ENCODE measurements at regions not wholly inside any gene's neighbourhood (a gene's known extent, or its start where the extent isn't known, plus 50 kb on each side); places are given as distances from the start of the nearest gene placed in this dataset.

DNA sequence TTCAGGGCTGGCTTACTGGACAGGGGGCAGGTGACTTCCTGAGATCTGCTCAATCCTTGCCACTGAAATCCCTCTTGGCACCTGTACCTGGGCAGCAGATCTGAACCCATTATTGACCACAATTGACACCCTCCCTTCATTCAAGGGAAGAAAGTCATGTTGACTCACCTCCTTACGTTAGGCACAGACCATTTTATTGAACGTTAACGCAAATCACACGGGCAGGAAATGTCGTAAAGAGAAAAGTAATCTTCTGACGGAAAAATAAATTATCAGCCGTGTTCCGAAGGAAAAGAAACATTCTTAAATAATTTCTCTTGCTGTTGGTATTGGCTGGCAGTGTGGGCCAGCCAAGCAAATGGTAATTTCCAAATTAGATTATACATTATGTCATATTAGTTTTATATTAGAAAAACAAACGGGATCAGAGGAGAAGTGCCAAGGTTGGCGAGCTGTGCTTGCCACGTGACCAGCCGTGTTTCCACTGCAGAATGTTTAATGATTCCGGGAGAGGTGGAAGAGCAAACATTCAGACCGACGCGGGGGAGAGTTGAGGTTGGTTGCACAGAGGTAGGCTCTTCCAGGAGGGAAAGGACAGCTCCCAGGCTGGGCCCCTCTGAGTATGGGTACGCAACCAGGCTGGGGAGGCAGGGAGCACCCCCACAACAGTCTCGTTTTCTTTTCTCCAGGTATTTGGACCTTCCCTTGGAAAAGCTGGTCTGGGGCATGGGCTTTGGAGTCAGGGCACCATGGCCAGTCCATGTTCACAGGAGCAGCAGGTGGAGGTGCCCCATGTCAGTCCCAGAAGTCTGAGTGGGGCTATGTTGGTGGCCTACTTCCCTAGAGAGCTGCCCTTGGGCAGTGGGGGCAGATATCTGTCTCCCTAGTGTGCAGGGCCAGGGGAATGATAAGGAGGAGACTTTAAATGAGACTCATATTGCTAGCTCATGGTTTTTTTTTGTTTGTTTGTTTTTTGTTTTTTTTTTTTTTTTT lies 121.1 kb downstream of the FOXD2 start:
- no peaks in the 10 kb centered on the region for H4K20me1 ChIP-seq (ENCODE audit: control insufficient read depth, insufficient read depth, low read length, poor library complexity, severe bottlenecking)
- H3K4me1 ChIP-seq (ENCODE audit: control insufficient read depth in 2 of 2, insufficient read depth in 2 of 2, low read length in 2 of 2): no peaks in the 10 kb centered on the region
- intact Hi-C loops (cut with micrococcal nuclease): no loop called here
- Mint-ChIP-seq H3K9me3 (ENCODE audit: insufficient read depth) (no peaks in the 10 kb centered on the region), H3K27me3 (peaks cover 6% of the 10 kb centered on the region), H3K27ac (no peak overlapping the region), H3K4me3 (no peak overlapping the region), H3K4me1 (no peaks in the 10 kb centered on the region)
- H3K4me3 ChIP-seq (ENCODE audit: control extremely low read depth in 1 of 5, extremely low read depth in 1 of 5, insufficient read depth in 1 of 5, low read depth in 2 of 5, low read length in 4 of 5): no peak overlapping the region
- WGBS (ENCODE audit: insufficient coverage): 96% methylated on average over 13 of the region's 18 CpGs
- H3K9me3 ChIP-seq (ENCODE audit: control extremely low read depth in 1 of 3, control insufficient read depth in 2 of 3, insufficient read depth in 1 of 3, low read length in 2 of 3): no peaks in the 10 kb centered on the region
- DNase-seq (no peak), ATAC-seq (ENCODE audit: low read depth) (no peak)
- no peak for TF ChIP-seq EZH2 (IDR thresholded peaks at IDR 0.05; ENCODE audit: borderline replicate concordance, insufficient read depth, low read depth, low read length, poor library complexity, severe bottlenecking)
- TF ChIP-seq, protein P1, sequence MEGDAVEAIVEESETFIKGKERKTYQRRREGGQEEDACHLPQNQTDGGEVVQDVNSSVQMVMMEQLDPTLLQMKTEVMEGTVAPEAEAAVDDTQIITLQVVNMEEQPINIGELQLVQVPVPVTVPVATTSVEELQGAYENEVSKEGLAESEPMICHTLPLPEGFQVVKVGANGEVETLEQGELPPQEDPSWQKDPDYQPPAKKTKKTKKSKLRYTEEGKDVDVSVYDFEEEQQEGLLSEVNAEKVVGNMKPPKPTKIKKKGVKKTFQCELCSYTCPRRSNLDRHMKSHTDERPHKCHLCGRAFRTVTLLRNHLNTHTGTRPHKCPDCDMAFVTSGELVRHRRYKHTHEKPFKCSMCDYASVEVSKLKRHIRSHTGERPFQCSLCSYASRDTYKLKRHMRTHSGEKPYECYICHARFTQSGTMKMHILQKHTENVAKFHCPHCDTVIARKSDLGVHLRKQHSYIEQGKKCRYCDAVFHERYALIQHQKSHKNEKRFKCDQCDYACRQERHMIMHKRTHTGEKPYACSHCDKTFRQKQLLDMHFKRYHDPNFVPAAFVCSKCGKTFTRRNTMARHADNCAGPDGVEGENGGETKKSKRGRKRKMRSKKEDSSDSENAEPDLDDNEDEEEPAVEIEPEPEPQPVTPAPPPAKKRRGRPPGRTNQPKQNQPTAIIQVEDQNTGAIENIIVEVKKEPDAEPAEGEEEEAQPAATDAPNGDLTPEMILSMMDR (IDR thresholded peaks at IDR 0.05): no peak
- H3K27me3 ChIP-seq (replicated peaks in 1 of 4; ENCODE audit: control extremely low read depth in 1 of 4, control insufficient read depth in 3 of 4, insufficient read depth in 4 of 4, low read length in 3 of 4): peaks cover 0 to 3% (median 0%) of the 10 kb centered on the region in 4 experiments
- H3K79me2 ChIP-seq (ENCODE audit: control insufficient read depth, insufficient read depth, low read length): no peaks in the 10 kb centered on the region
- H2AFZ ChIP-seq (ENCODE audit: insufficient read depth, low read depth, low read length, poor library complexity, severe bottlenecking): no peak overlapping the region
- CTCF ChIA-PET: no interaction called here
- H3K9ac ChIP-seq (ENCODE audit: low read length): no peak overlapping the region
- H3K27ac ChIP-seq (ENCODE audit: low read length in 2 of 2): no peak overlapping the region
- H3K36me3 ChIP-seq (replicated peaks in 1 of 2; ENCODE audit: control extremely low read depth in 1 of 2, control insufficient read depth in 1 of 2, extremely low read depth in 1 of 2, insufficient read depth in 2 of 2, low read length in 1 of 2): no peaks in the 10 kb centered on the region
- POLR2A ChIA-PET: no interaction called here
- H3K4me2 ChIP-seq (replicated peaks; ENCODE audit: low read depth, low read length, poor library complexity, severe bottlenecking): no peak overlapping the region

Data from B cell (primary cell).